Left ventricle myocardium inferior (tissue), 1 donor: ENCODE measurements at regions not wholly inside any gene's neighbourhood (a gene's known extent, or its start where the extent isn't known, plus 50 kb on each side); places are given as distances from the start of the nearest gene placed in this dataset.

Experiments
- DNase-seq: peaks from one replicate; pipeline ENCODE4 v3.0.0-alpha.2; 2020
- H3K27ac ChIP-seq: fragments of 200-600 bp; replicated peaks from 2 replicates; pipeline ENCODE4 v1.8.0; 2021
- H3K27me3 ChIP-seq: fragments of 200-600 bp; 2 replicates; pipeline ENCODE4 v1.8.0; 2021; ENCODE audit warnings: low read depth
- H3K36me3 ChIP-seq: fragments of 200-600 bp; 2 replicates; pipeline ENCODE4 v1.8.0; 2021
- H3K4me1 ChIP-seq: fragments of 200-600 bp; 2 replicates; pipeline ENCODE4 v1.8.0; 2021
- H3K4me3 ChIP-seq: fragments of 200-600 bp; 2 replicates; pipeline ENCODE4 v1.8.0; 2021; ENCODE audit warnings: mild to moderate bottlenecking, moderate library complexity
- H3K9me3 ChIP-seq: fragments of 200-600 bp; replicated peaks from 2 replicates; pipeline ENCODE4 v1.8.0; 2021
- CTCF ChIP-seq: fragments of 200-600 bp; IDR thresholded peaks from 2 replicates; pipeline ENCODE4 v1.8.0; 2021; ENCODE audit warnings: antibody characterized with exemption, mild to moderate bottlenecking, borderline replicate concordance
- intact Hi-C: fragments of 100-400 bp; cut with micrococcal nuclease; formaldehyde crosslinking; loops from one replicate; pipeline ENCODE4 v1.11.0; 2022
- donor health status: DM: no; HTN: yes; CAD: no; lungs with severe emphysema.

GRCh38 chr5:174172566-174172965 lies 127.1 kb downstream of the NSG2 start:
- Histone ChIP-seq H3K4me3 (no peak overlapping the region), H3K4me1 (no peaks in the 10 kb centered on the region), H3K27ac (no peak overlapping the region), H3K36me3 (no peaks in the 10 kb centered on the region), H3K27me3 (peaks cover 66% of the 10 kb centered on the region), H3K9me3 (peaks cover 12% of the 10 kb centered on the region)
- no peak for TF ChIP-seq CTCF
- DNase-seq, result no peak
- intact Hi-C loops, result no loop called here

DNA sequence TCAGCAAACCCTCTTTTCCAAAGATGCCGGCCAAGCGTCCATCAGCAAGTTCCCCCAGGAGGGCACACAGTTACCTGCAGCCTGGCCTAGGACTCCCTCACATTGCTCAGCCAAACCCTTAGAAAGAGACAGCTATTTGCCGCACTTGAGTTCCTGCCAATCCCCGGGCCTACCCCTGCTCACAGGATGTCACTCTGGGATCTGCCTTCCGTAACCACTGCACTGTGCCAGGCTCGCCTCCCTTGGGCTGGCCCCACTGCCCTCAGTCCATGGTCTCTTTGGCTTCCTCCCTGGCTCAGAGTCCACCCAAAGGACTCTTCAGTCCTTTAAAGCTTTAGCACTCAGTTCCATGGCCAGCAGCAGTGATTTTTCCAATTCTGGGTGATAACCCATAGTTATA lies 128.3 kb downstream of the NSG2 start:
- no peak for DNase-seq
- no peaks in the 10 kb centered on the region for H3K36me3 ChIP-seq
- no peaks in the 10 kb centered on the region for H3K4me1 ChIP-seq
- intact Hi-C loops, result no loop called here
- H3K27me3 ChIP-seq, result peaks cover 78% of the 10 kb centered on the region
- H3K27ac ChIP-seq, result no peak overlapping the region
- H3K9me3 ChIP-seq, result peaks cover 6% of the 10 kb centered on the region
- no peak for TF ChIP-seq CTCF
- H3K4me3 ChIP-seq, result no peak overlapping the region

- no peak overlapping the region for H3K27ac ChIP-seq
- intact Hi-C loops, result no loop called here
- no peaks in the 10 kb centered on the region for H3K4me1 ChIP-seq
- no peaks in the 10 kb centered on the region for H3K9me3 ChIP-seq
- no peak for TF ChIP-seq CTCF
- H3K4me3 ChIP-seq, result peak overlapping the region; percentile 3
- no peaks in the 10 kb centered on the region for H3K36me3 ChIP-seq
- no peak for DNase-seq
- peaks cover 89% of the 10 kb centered on the region for H3K27me3 ChIP-seq
These were observed 130.3 kb downstream of the NSG2 start for GRCh38 chr5:174175716-174176268.

DNA sequence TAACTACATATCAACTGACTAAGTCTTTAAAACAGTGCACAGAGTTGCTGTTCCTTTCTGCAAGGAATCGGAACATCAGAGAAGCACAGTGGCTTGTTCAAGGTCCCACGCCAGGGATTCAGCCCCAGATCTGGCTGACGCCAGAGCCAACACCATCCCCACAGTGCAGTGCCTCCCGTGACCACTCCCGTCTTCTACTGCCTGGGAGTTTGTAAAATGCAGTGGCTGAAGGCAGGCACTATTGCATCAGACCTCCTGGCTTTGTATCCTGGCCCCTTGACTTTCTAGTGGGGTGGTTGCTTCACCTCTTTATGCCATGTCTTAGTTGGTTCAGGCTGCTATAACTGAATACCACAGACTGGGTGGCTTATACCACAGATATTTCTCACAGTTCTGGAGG lies 131.0 kb downstream of the NSG2 start:
- H3K27ac ChIP-seq, result no peak overlapping the region
- TF ChIP-seq CTCF, result no peak
- intact Hi-C loops, result no loop called here
- no peaks in the 10 kb centered on the region for H3K9me3 ChIP-seq
- DNase-seq, result no peak
- no peak overlapping the region for H3K4me3 ChIP-seq
- H3K4me1 ChIP-seq, result no peaks in the 10 kb centered on the region
- peaks cover 89% of the 10 kb centered on the region for H3K27me3 ChIP-seq
- no peaks in the 10 kb centered on the region for H3K36me3 ChIP-seq

- intact Hi-C loops, result no loop called here
- Histone ChIP-seq H3K4me3 (no peak overlapping the region), H3K27ac (no peak overlapping the region), H3K9me3 (no peaks in the 10 kb centered on the region), H3K36me3 (no peaks in the 10 kb centered on the region), H3K27me3 (peaks cover 84% of the 10 kb centered on the region), H3K4me1 (no peaks in the 10 kb centered on the region)
- no peak for TF ChIP-seq CTCF
- no peak for DNase-seq
These were observed 132.0 kb downstream of the NSG2 start for GRCh38 chr5:174177531-174177930.
